AG09309 (cell line): ENCODE measurements at regions not wholly inside any gene's neighbourhood (a gene's known extent, or its start where the extent isn't known, plus 50 kb on each side); places are given as distances from the start of the nearest gene placed in this dataset.
"Not testable (repeated sequence)": the region's sequence is repeated elsewhere in the genome, so short reads cannot be mapped to it uniquely, and the experiment has no call there.

Source experiments
- DNase-seq: peaks from one replicate; pipeline ENCODE4 v3.0.0-alpha.2; 2010; ENCODE audit warnings: low read depth
- H3K4me3 ChIP-seq: 2 replicates; pipeline ENCODE4 v1.5.1; 2011; ENCODE audit warnings: mild to moderate bottlenecking, low read depth, low read length, moderate library complexity; ENCODE audit not compliant: control insufficient read depth
- CTCF ChIP-seq: IDR thresholded peaks from 2 replicates; pipeline ENCODE4 v1.5.1; 2011; ENCODE audit warnings: mild to moderate bottlenecking, low read depth, low read length, inconsistent platforms; ENCODE audit not compliant: insufficient read depth, control insufficient read depth; ENCODE audit errors: missing control alignments

- no peak for TF ChIP-seq CTCF
- no peak for DNase-seq
- H3K4me3 ChIP-seq, result no peak overlapping the region
These were observed 143.7 kb upstream of the CDH7 start for GRCh38 chr18:65607161-65607560.

GRCh38 chr18:65606551-65607130 lies 144.2 kb upstream of the CDH7 start:
- DNase-seq, result no peak
- H3K4me3 ChIP-seq, result no peak overlapping the region
- TF ChIP-seq CTCF, result no peak

- DNase-seq, H3K4me3 ChIP-seq: not testable (repeated sequence)
These were observed 145.5 kb upstream of the CDH7 start for GRCh38 chr18:65605352-65605751.

GRCh38 chr18:65601775-65602174 lies 149.0 kb upstream of the CDH7 start:
- DNase-seq, result no peak
- no peak overlapping the region for H3K4me3 ChIP-seq
- TF ChIP-seq CTCF, result no peak

GRCh38 chr18:65592435-65592834 lies 158.4 kb upstream of the CDH7 start:
- no peak overlapping the region for H3K4me3 ChIP-seq
- no peak for TF ChIP-seq CTCF
- DNase-seq, result no peak

GRCh38 chr18:65587491-65587890 lies 163.3 kb upstream of the CDH7 start:
- DNase-seq, result no peak
- TF ChIP-seq CTCF, result no peak
- H3K4me3 ChIP-seq, result no peak overlapping the region

GRCh38 chr18:65582094-65582493 lies 168.7 kb upstream of the CDH7 start:
- not testable (repeated sequence) for H3K4me3 ChIP-seq, DNase-seq

GRCh38 chr18:65568866-65569265 lies 181.9 kb upstream of the CDH7 start:
- TF ChIP-seq CTCF, result no peak
- DNase-seq, result no peak
- no peak overlapping the region for H3K4me3 ChIP-seq
